Stomach (tissue), 4 donors: ENCODE measurements at regions not wholly inside any gene's neighbourhood (a gene's known extent, or its start where the extent isn't known, plus 50 kb on each side); places are given as distances from the start of the nearest gene placed in this dataset.

Experiments used
- CTCF ChIP-seq, 7 experiments: fragments of 450-650 bp in 4 of 7; fragments of 200-600 bp in 3 of 7; sonication (generic) in 3 of 7; IDR thresholded peaks; one replicate each; pipeline ENCODE4 v1.5.1; 2016 to 2019; ENCODE audit warnings: antibody characterized with exemption in 7 of 7, control low read depth in 2 of 7, mild to moderate bottlenecking in 1 of 7
- POLR2A ChIP-seq, 4 donors: fragments of 450-650 bp; IDR thresholded peaks; one replicate each; pipeline ENCODE4 v1.6.1; 2016; ENCODE audit warnings: antibody characterized with exemption in 4 of 4, control low read depth in 2 of 4, mild to moderate bottlenecking in 1 of 4, moderate library complexity in 1 of 4
- POLR2AphosphoS5 ChIP-seq, 3 donors: sonication (generic); formaldehyde crosslinking; IDR thresholded peaks; one replicate each; pipeline ENCODE4 v1.6.1; 2016; ENCODE audit warnings: antibody characterized with exemption in 3 of 3

GRCh38 chr5:166251786-166252185 is 2039.7 kb upstream of the WWC1 start:
- TF ChIP-seq CTCF (IDR thresholded peaks at IDR 0.05) (no peak), POLR2AphosphoS5 (IDR thresholded peaks at IDR 0.05) (no peak), POLR2A (IDR thresholded peaks at IDR 0.05) (no peak)
